C4-2B (cell line): ENCODE measurements at regions not wholly inside any gene's neighbourhood (a gene's known extent, or its start where the extent isn't known, plus 50 kb on each side); places are given as distances from the start of the nearest gene placed in this dataset.

ENCODE experiments used
- ZFX ChIP-seq: fragments of 450-650 bp; IDR thresholded peaks from 2 replicates; pipeline ENCODE4 v1.6.1; 2017
- TF ChIP-seq, protein P1 (sequence below): fragments of 450-650 bp; conservative IDR thresholded peaks from 2 replicates; pipeline ENCODE4 v1.5.1; 2017; ENCODE audit warnings: mild to moderate bottlenecking

DNA sequence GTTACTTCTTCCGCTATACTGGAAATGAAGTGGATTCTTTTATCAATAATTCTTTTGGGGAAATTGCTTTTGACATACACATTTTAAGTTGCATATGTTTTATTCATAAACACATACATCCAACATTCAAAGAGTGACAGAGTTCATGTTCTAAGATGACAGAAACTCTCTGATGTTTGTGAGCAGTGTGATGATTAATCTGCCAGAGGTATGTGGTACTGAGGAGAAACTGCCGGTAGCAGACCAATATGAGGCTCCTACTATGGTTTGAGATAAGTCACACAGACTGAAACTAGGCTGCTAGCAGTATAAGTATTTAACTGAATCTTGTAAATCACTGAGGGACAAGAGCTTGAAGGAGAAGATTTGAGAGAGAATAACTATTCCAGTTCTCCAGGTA, 524.1 kb upstream of the SEMA3D start:
- TF ChIP-seq, protein P1, sequence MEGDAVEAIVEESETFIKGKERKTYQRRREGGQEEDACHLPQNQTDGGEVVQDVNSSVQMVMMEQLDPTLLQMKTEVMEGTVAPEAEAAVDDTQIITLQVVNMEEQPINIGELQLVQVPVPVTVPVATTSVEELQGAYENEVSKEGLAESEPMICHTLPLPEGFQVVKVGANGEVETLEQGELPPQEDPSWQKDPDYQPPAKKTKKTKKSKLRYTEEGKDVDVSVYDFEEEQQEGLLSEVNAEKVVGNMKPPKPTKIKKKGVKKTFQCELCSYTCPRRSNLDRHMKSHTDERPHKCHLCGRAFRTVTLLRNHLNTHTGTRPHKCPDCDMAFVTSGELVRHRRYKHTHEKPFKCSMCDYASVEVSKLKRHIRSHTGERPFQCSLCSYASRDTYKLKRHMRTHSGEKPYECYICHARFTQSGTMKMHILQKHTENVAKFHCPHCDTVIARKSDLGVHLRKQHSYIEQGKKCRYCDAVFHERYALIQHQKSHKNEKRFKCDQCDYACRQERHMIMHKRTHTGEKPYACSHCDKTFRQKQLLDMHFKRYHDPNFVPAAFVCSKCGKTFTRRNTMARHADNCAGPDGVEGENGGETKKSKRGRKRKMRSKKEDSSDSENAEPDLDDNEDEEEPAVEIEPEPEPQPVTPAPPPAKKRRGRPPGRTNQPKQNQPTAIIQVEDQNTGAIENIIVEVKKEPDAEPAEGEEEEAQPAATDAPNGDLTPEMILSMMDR = no peak
- no peak for TF ChIP-seq ZFX
